B cell (primary cell): ENCODE measurements at regions not wholly inside any gene's neighbourhood (a gene's known extent, or its start where the extent isn't known, plus 50 kb on each side); places are given as distances from the start of the nearest gene placed in this dataset.

Experiments used
- EZH2 ChIP-seq: IDR thresholded peaks from 2 replicates; pipeline ENCODE4 v1.6.1; 2012; ENCODE audit warnings: borderline replicate concordance, low read depth, mild to moderate bottlenecking, moderate library complexity, low read length; ENCODE audit not compliant: insufficient read depth, poor library complexity, severe bottlenecking
- TF ChIP-seq, protein P1 (sequence below): fragments of 200-600 bp; IDR thresholded peaks from one replicate; pipeline ENCODE4 v1.8.0; 2022; ENCODE audit warnings: antibody characterized with exemption, mild to moderate bottlenecking

DNA sequence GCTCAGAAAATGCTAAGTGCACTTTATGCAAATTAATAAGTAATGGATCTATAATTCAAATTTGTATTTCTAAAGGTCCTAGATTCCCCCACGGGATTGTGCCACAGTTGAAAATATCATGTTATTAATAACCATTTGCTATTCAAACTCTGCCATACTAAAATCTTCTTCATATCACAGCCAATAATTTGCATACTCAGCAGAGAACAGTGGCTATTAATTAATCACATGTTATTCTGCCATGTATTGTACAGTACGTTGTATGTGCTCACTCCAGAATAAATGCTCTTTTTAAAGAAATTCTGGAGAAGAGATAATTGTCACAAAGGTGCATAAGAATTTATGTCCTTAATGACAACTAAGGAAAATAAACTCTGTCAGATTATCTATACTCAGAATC, 184.9 kb upstream of the LUZP2 start:
- no peak for TF ChIP-seq EZH2
- TF ChIP-seq, protein P1, sequence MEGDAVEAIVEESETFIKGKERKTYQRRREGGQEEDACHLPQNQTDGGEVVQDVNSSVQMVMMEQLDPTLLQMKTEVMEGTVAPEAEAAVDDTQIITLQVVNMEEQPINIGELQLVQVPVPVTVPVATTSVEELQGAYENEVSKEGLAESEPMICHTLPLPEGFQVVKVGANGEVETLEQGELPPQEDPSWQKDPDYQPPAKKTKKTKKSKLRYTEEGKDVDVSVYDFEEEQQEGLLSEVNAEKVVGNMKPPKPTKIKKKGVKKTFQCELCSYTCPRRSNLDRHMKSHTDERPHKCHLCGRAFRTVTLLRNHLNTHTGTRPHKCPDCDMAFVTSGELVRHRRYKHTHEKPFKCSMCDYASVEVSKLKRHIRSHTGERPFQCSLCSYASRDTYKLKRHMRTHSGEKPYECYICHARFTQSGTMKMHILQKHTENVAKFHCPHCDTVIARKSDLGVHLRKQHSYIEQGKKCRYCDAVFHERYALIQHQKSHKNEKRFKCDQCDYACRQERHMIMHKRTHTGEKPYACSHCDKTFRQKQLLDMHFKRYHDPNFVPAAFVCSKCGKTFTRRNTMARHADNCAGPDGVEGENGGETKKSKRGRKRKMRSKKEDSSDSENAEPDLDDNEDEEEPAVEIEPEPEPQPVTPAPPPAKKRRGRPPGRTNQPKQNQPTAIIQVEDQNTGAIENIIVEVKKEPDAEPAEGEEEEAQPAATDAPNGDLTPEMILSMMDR: no peak
